CD8-positive, alpha-beta memory T cell (primary cell): ENCODE measurements at regions not wholly inside any gene's neighbourhood (a gene's known extent, or its start where the extent isn't known, plus 50 kb on each side); places are given as distances from the start of the nearest gene placed in this dataset.

Source experiments
- CTCF ChIA-PET: fragments of 350-600 bp; sonication (Branson Sonifier 250); formaldehyde crosslinking; loops from one replicate; lab custom pipeline; 2021; ENCODE audit warnings: antibody characterized with exemption; lab: Charles Lee
- POLR2A ChIA-PET: fragments of 350-600 bp; sonication (Branson Sonifier 250); formaldehyde crosslinking; loops from one replicate; lab custom pipeline; 2021; ENCODE audit warnings: antibody characterized with exemption; lab: Charles Lee
- DNase-seq, 5 donors: peaks; one replicate each; pipeline versions ENCODE4 v3.0.0 to v3.0.0-alpha.2; 2020 to 2022; ENCODE audit warnings: mixed read lengths in 1 of 5
- H3K27ac ChIP-seq: one replicate; pipeline ENCODE4 v1.7.0; 2013; ENCODE audit warnings: low read depth, mild to moderate bottlenecking, low read length, moderate library complexity
- H3K27me3 ChIP-seq: 2 replicates; pipeline ENCODE4 v1.7.0; 2013; ENCODE audit warnings: low read length, mild to moderate bottlenecking; ENCODE audit not compliant: insufficient read depth, poor library complexity, severe bottlenecking
- H3K36me3 ChIP-seq: 2 replicates; pipeline ENCODE4 v1.7.0; 2013; ENCODE audit warnings: mild to moderate bottlenecking, low read length, moderate library complexity; ENCODE audit not compliant: insufficient read depth
- H3K4me1 ChIP-seq: 2 replicates; pipeline ENCODE4 v1.7.0; 2013; ENCODE audit warnings: mild to moderate bottlenecking, low read length, moderate library complexity; ENCODE audit not compliant: insufficient read depth
- H3K4me3 ChIP-seq: 2 replicates; pipeline ENCODE4 v1.7.0; 2013; ENCODE audit warnings: mild to moderate bottlenecking, low read length
- H3K9me3 ChIP-seq: 2 replicates; pipeline ENCODE4 v1.7.0; 2013; ENCODE audit warnings: mild to moderate bottlenecking, low read length
- H3K27ac Mint-ChIP-seq, 8 donors: one replicate each; pipeline ENCODE4 v1.8.0; 2020 to 2021; ENCODE audit warnings: mixed read lengths in 8 of 8, mild to moderate bottlenecking in 6 of 8, inconsistent platforms in 3 of 8, moderate library complexity in 3 of 8
- H3K27me3 Mint-ChIP-seq, 2 donors: one replicate each; pipeline ENCODE4 v1.8.0; 2020 to 2021; ENCODE audit warnings: mixed read lengths in 2 of 2, mild to moderate bottlenecking in 1 of 2, moderate library complexity in 1 of 2
- H3K36me3 Mint-ChIP-seq, 3 donors: one replicate each; pipeline ENCODE4 v1.8.0; 2020 to 2021; ENCODE audit warnings: mixed read lengths in 3 of 3, inconsistent platforms in 1 of 3, mild to moderate bottlenecking in 1 of 3
- H3K4me1 Mint-ChIP-seq, 3 donors: one replicate each; pipeline ENCODE4 v1.8.0; 2020 to 2021; ENCODE audit warnings: mixed read lengths in 3 of 3, inconsistent platforms in 1 of 3, mild to moderate bottlenecking in 1 of 3
- H3K4me3 Mint-ChIP-seq, 7 donors: one replicate each; pipeline ENCODE4 v1.8.0; 2020 to 2021; ENCODE audit warnings: mixed read lengths in 7 of 7, mild to moderate bottlenecking in 6 of 7, moderate library complexity in 4 of 7, inconsistent platforms in 2 of 7
- H3K9me3 Mint-ChIP-seq, 5 donors: one replicate each; pipeline ENCODE4 v1.8.0; 2020 to 2022; ENCODE audit warnings: mixed read lengths in 5 of 5, mild to moderate bottlenecking in 3 of 5, moderate library complexity in 2 of 5, inconsistent platforms in 1 of 5

DNA sequence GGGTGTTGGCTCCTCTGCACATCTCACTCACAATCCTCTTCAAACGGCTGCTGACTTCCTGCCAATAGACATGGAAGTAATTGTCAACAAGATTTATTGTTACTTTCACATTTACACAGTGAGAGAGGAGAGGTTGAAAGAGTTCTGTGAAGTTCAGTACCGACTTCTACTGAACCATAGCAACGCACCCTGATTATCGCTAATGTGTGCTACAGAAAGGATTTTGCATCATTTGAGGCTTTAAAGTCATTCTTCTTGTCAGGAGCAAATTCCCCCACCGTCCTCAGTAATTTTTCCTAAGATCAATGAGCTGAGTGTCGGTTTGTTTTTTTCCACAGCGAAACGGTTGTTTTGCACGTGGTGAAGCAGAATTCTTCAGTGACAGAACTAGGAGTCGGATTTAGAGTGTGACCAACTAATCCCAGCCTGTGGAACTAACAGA, 361.0 kb downstream of the ADGRL2 start:
- CTCF ChIA-PET = no interaction called here
- no peak for DNase-seq
- POLR2A ChIA-PET = no interaction called here
- Histone ChIP-seq H3K27ac (no peak overlapping the region), H3K36me3 (no peaks in the 10 kb centered on the region), H3K4me3 (peak overlapping the region; percentile 14), H3K9me3 (no peaks in the 10 kb centered on the region), H3K4me1 (no peaks in the 10 kb centered on the region), H3K27me3 (no peaks in the 10 kb centered on the region)
- H3K27me3 Mint-ChIP-seq = no peaks in the 10 kb centered on the region
- no peak overlapping the region for H3K27ac Mint-ChIP-seq
- H3K4me3 Mint-ChIP-seq = peak overlapping the region in 2 of 7 donors; percentile 16 to 57
- H3K36me3 Mint-ChIP-seq = no peaks in the 10 kb centered on the region
- H3K4me1 Mint-ChIP-seq = peaks cover 0 to 11% (median 0%) of the 10 kb centered on the region in 3 donors
- peaks cover 0 to 9% (median 3%) of the 10 kb centered on the region in 5 donors for H3K9me3 Mint-ChIP-seq

DNA sequence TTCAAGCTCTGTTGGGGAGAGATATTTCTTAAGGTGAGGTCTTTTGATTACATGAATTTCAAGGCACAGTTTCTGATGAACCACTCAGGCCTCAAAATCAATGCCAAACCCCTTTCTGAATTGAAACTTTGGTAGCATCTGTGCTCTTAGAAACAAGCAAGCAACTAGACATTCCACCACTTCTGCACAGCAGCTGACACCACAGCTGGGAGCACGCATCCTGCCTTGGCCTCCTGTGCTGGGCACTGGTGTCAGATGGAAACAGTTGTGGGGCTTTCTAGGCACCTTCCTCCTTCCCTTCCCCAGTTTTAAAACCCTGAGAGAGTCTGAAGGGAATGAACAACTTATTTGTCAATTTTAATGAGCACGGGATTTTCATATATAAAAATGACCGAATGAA, 360.2 kb downstream of the ADGRL2 start:
- Histone ChIP-seq H3K36me3 (no peaks in the 10 kb centered on the region), H3K27me3 (no peaks in the 10 kb centered on the region), H3K27ac (no peak overlapping the region), H3K4me1 (no peaks in the 10 kb centered on the region), H3K4me3 (no peak overlapping the region), H3K9me3 (no peaks in the 10 kb centered on the region)
- POLR2A ChIA-PET = no interaction called here
- Mint-ChIP-seq H3K4me3 (no peak overlapping the region), H3K36me3 (no peaks in the 10 kb centered on the region), H3K27ac (peak overlapping the region in 1 of 8 donors; percentile 2), H3K4me1 (peaks cover 0 to 11% (median 0%) of the 10 kb centered on the region in 3 donors), H3K27me3 (no peaks in the 10 kb centered on the region), H3K9me3 (peaks cover 4 to 9% (median 6%) of the 10 kb centered on the region in 5 donors)
- DNase-seq = no peak
- CTCF ChIA-PET = no interaction called here

DNA sequence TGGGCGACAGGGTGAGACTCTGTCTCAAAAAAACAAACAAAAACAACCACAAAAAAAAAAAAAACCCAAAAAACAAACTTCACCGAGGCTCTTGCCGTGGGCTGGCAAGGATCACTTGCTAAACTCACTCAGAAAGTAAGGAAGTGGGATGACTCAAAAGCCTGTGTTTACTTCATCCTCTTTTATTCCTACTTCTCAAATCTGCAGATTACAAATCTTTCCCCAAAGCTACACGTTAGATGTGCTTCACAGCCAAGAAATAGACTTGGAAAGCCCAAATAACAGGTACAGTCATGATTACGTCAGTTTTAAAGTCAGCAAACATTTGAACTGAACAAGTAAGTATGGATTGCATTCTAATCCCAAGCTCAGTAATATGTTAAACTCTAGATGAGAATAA, 359.3 kb downstream of the ADGRL2 start:
- peaks cover 6 to 13% (median 11%) of the 10 kb centered on the region in 5 donors for H3K9me3 Mint-ChIP-seq
- Histone ChIP-seq H3K27me3 (no peaks in the 10 kb centered on the region), H3K4me1 (no peaks in the 10 kb centered on the region), H3K27ac (no peak overlapping the region), H3K36me3 (no peaks in the 10 kb centered on the region), H3K4me3 (no peak overlapping the region), H3K9me3 (no peaks in the 10 kb centered on the region)
- no peak overlapping the region for H3K4me3 Mint-ChIP-seq
- H3K36me3 Mint-ChIP-seq = no peaks in the 10 kb centered on the region
- CTCF ChIA-PET = no interaction called here
- no peak overlapping the region for H3K27ac Mint-ChIP-seq
- peaks cover 0 to 11% (median 0%) of the 10 kb centered on the region in 3 donors for H3K4me1 Mint-ChIP-seq
- POLR2A ChIA-PET = no interaction called here
- DNase-seq = no peak
- no peaks in the 10 kb centered on the region for H3K27me3 Mint-ChIP-seq

DNA sequence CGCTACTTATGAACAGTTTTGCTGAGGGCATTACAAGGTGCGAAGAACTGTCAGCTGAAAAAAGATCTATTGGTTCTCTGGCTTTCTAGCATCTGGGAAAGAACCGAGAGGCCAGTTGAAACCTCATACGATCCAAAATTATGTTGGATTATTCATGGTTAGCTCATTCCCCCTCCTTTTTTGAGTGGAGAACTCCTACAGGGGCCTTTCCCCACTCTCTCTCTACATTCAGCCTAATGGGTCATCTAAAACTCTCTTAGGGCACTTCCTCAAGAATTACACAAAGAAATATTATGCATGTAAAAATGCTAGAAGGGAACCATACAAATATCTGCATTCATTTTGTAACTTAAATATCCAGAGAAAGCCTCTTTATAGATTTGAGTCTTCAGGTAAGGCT, 358.2 kb downstream of the ADGRL2 start:
- Histone ChIP-seq H3K9me3 (no peaks in the 10 kb centered on the region), H3K27ac (no peak overlapping the region), H3K36me3 (no peaks in the 10 kb centered on the region), H3K4me3 (no peak overlapping the region), H3K4me1 (no peaks in the 10 kb centered on the region), H3K27me3 (no peaks in the 10 kb centered on the region)
- H3K27me3 Mint-ChIP-seq = no peaks in the 10 kb centered on the region
- H3K36me3 Mint-ChIP-seq = no peaks in the 10 kb centered on the region
- peaks cover 0 to 11% (median 0%) of the 10 kb centered on the region in 3 donors for H3K4me1 Mint-ChIP-seq
- no peak for DNase-seq
- H3K4me3 Mint-ChIP-seq = no peak overlapping the region
- peaks cover 4 to 14% (median 11%) of the 10 kb centered on the region in 5 donors for H3K9me3 Mint-ChIP-seq
- POLR2A ChIA-PET = no interaction called here
- no peak overlapping the region for H3K27ac Mint-ChIP-seq
- CTCF ChIA-PET = no interaction called here

DNA sequence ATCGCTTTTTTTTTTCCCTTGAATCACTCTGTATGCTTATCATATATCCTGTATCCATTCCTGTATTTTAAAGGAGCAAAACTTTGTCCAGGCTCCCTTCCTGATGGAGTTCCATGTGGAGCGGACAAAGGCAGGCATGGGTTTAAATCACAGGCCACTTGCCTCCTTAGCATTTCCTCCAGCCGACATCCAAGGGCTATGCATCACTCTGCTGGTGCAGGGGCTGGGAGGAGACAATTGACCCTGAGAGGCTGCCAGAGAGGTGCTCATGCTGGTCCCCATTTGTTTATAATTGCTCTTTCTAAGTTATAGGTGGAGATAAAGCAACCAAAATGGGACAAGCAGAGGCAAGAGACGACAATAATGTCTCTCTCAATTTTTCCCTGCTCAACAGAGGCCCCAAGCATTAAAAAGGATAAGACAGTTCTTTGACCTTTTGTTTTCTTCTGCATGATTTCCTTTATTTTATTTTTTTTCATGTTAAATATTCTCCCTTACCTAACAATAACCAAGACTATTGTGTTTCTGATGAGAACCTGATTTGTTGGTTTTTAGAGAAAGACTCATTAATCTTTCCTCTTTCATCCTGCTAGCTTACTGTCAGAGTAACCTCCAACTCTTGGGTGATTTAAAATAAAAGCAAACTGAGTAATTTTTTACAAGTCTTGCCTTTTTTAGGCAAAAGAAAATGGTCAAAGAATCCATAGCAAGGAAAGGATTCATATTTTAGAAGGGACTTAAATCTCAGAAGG, 353.7 kb downstream of the ADGRL2 start:
- Histone ChIP-seq H3K4me3 (no peak overlapping the region), H3K27me3 (no peaks in the 10 kb centered on the region), H3K4me1 (no peaks in the 10 kb centered on the region), H3K36me3 (no peaks in the 10 kb centered on the region), H3K27ac (no peak overlapping the region), H3K9me3 (no peaks in the 10 kb centered on the region)
- CTCF ChIA-PET = no interaction called here
- no peak overlapping the region for H3K4me3 Mint-ChIP-seq
- H3K36me3 Mint-ChIP-seq = no peaks in the 10 kb centered on the region
- POLR2A ChIA-PET = no interaction called here
- no peaks in the 10 kb centered on the region for H3K4me1 Mint-ChIP-seq
- no peak for DNase-seq
- H3K27me3 Mint-ChIP-seq = no peaks in the 10 kb centered on the region
- H3K9me3 Mint-ChIP-seq = peaks cover 4 to 13% (median 9%) of the 10 kb centered on the region in 5 donors
- H3K27ac Mint-ChIP-seq = no peak overlapping the region

DNA sequence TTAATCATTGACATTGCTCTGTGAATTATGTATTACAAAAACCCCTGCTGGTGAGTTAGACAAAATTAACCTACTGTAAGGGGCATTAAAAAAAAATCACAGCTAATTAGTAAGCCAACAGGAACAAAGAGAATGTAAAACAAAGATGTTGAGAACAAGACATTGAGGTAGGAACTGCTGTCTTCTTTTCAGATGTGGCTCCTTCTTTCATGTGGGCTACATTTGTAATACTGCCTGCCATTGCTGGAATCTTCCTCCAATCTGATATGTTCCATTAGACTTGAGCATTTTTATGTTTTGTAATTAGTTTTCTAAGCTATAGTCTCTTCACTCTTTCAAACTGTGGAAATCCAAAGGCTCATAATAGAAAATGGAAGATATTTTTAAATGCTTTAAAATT, 353.0 kb downstream of the ADGRL2 start:
- Mint-ChIP-seq H3K4me3 (no peak overlapping the region), H3K9me3 (peaks cover 4 to 13% (median 9%) of the 10 kb centered on the region in 5 donors), H3K4me1 (no peaks in the 10 kb centered on the region), H3K27ac (no peak overlapping the region), H3K36me3 (no peaks in the 10 kb centered on the region), H3K27me3 (no peaks in the 10 kb centered on the region)
- Histone ChIP-seq H3K4me1 (no peaks in the 10 kb centered on the region), H3K36me3 (no peaks in the 10 kb centered on the region), H3K9me3 (no peaks in the 10 kb centered on the region), H3K4me3 (no peak overlapping the region), H3K27ac (no peak overlapping the region), H3K27me3 (no peaks in the 10 kb centered on the region)
- ChIA-PET CTCF (no interaction called here), POLR2A (no interaction called here)
- no peak for DNase-seq

DNA sequence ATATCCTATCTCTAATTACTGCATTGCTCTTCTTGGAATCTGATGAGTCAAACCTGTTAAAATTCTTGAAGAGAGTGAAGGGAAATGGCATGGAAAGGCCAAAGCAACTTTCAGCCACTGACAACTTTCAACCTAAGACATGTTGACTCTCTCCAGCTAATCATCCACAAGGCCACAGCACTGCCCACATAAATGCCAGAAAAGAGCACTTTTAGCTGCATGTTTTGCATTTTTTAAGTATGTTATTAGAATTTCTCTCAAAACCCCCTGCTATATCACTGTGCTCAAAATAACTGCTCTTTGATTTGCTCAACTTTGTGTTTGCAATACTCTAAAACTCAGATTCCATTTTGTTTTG, 352.5 kb downstream of the ADGRL2 start:
- DNase-seq = no peak
- Mint-ChIP-seq H3K27ac (no peak overlapping the region), H3K36me3 (no peaks in the 10 kb centered on the region), H3K9me3 (peaks cover 4 to 13% (median 9%) of the 10 kb centered on the region in 5 donors), H3K27me3 (no peaks in the 10 kb centered on the region), H3K4me3 (no peak overlapping the region), H3K4me1 (no peaks in the 10 kb centered on the region)
- Histone ChIP-seq H3K36me3 (no peaks in the 10 kb centered on the region), H3K4me1 (no peaks in the 10 kb centered on the region), H3K4me3 (no peak overlapping the region), H3K27me3 (no peaks in the 10 kb centered on the region), H3K9me3 (no peaks in the 10 kb centered on the region), H3K27ac (no peak overlapping the region)
- POLR2A ChIA-PET = no interaction called here
- CTCF ChIA-PET = no interaction called here

DNA sequence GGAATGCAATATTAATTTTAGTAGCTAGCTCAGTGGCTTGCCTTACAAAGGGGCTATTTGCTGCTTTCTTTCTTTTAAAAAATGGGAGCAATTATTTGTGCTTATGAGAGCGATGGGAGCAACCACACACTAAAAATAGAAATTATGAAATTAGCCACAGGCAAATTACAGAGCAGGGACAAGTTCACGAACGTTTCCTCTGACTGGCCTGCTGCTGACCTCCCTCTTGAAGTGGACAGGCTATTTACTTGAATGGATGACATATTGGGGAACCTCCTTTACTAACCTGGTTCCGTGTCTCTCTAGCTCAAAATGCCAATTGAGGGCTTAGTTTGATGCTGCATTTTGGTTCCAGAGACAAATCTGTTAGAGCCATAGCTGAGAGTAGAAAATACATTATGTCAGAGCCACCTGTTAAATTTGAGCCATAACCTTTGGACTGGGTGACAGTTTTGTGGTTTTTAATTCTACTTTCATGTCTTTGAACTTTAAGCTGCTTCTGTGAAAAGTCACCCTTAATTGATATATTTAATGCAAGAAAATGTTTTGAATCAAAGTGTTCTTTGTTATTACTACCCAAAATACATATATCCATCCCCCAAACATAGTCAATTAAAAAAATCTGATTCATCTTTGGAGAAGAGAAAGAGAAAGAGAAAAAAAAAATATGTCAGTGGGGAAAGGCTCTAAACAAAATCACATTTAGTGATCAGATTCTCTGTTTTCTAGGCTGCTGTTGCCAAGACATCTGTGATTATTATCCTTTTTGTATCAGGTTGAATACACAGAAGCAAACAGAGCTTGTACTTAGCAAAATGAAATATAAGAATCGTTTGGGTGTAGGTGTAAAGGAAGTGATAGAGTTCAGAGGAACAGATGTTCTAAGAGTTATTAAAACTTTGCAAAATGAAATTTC, 351.9 kb downstream of the ADGRL2 start:
- Mint-ChIP-seq H3K36me3 (no peaks in the 10 kb centered on the region), H3K27me3 (no peaks in the 10 kb centered on the region), H3K9me3 (peaks cover 4 to 13% (median 9%) of the 10 kb centered on the region in 5 donors), H3K27ac (no peak overlapping the region), H3K4me3 (no peak overlapping the region), H3K4me1 (no peaks in the 10 kb centered on the region)
- Histone ChIP-seq H3K27ac (no peak overlapping the region), H3K27me3 (no peaks in the 10 kb centered on the region), H3K9me3 (no peaks in the 10 kb centered on the region), H3K4me3 (no peak overlapping the region), H3K36me3 (no peaks in the 10 kb centered on the region), H3K4me1 (no peaks in the 10 kb centered on the region)
- POLR2A ChIA-PET = no interaction called here
- CTCF ChIA-PET = no interaction called here
- no peak for DNase-seq
